Testis (tissue), 2 donors: ENCODE measurements at regions not wholly inside any gene's neighbourhood (a gene's known extent, or its start where the extent isn't known, plus 50 kb on each side); places are given as distances from the start of the nearest gene placed in this dataset.

Source experiments
- DNase-seq: peaks from one replicate; pipeline ENCODE4 v3.0.0-alpha.2; 2019
- H3K27ac ChIP-seq, 2 donors: fragments of 200-600 bp; sonication (generic); one replicate each; pipeline ENCODE4 v1.5.1; 2019
- H3K27me3 ChIP-seq: fragments of 200-600 bp; sonication (generic); one replicate; pipeline ENCODE4 v1.5.1; 2019
- H3K36me3 ChIP-seq: fragments of 200-600 bp; sonication (generic); one replicate; pipeline ENCODE4 v1.5.1; 2017; ENCODE audit warnings: low read depth; ENCODE audit errors: missing control alignments
- H3K4me1 ChIP-seq: fragments of 200-600 bp; sonication (generic); one replicate; pipeline ENCODE4 v1.5.1; 2019
- H3K4me3 ChIP-seq, 2 donors: fragments of 200-600 bp; sonication (generic); one replicate each; pipeline ENCODE4 v1.5.1; 2017 to 2019
- H3K9me3 ChIP-seq: fragments of 200-600 bp; sonication (generic); one replicate; pipeline ENCODE4 v1.5.1; 2017
- POLR2A ChIP-seq: fragments of 450-650 bp; IDR thresholded peaks from one replicate; pipeline ENCODE4 v1.6.1; 2017; ENCODE audit warnings: antibody characterized with exemption, mild to moderate bottlenecking, moderate library complexity
- WGBS, 2 donors: methylation state at CpG; one replicate each; pipeline ENCODE4 v1.1.5; 2018; 5-methylcytosine and 5-hydroxymethylcytosine counted together
- intact Hi-C: fragments of 100-400 bp; cut with DNase I; formaldehyde crosslinking; loops from one replicate; pipeline ENCODE4 v1.15.1; 2023; ENCODE audit warnings: low total_unique reads
- TF ChIP-seq, protein P1 (sequence below), 3 experiments: fragments of 450-650 bp in 2 of 3; fragments of 200-600 bp in 1 of 3; sonication (generic) in 1 of 3; IDR thresholded peaks; one replicate each; pipeline ENCODE4 v1.5.1; 2016 to 2019; ENCODE audit warnings: antibody characterized with exemption in 3 of 3, mild to moderate bottlenecking in 2 of 3, moderate library complexity in 1 of 3

DNA sequence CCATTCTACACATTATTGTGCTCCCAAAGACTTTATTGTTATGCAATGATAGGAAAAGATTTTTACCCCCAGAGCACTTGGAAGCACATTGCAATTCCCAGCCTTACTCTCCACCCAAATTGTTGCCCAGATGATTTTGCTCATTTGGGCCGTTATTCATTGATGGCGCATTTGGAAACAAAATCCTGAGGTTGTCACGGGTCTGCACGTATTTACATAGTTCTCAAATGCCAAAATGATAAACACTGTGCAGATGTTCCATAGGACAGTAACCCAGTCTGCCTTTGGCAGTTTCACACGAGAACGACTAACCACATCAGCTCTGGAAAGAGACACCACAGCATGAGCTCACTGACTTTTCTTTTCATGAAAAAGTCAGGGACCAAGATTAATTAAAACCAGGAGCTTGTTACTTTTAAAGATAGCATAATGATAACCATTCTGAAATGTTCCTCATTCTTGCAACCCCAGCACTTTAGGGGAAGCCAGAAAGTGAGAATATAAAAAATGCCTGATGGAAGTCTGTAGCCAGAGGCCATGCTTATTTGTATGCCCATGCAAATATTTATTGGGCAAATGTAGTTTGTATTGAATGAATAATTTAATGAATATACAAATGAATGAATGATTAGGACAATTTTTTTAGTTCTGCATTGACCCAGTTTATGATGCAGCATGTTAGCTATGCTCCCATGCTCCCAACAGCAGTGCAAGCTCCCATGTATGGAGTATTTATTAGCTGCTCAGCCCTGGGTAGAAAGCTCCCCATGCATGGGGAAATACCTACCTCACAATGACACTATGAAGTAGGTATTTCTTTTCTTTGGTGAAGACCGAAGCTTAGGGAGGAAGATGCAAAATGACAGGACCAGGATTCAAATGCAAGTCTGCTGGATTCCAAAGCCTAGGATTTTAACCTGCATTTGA lies 84.6 kb downstream of the MAIP1 start:
- no peaks in the 10 kb centered on the region for H3K36me3 ChIP-seq
- TF ChIP-seq POLR2A: no peak
- TF ChIP-seq, protein P1, sequence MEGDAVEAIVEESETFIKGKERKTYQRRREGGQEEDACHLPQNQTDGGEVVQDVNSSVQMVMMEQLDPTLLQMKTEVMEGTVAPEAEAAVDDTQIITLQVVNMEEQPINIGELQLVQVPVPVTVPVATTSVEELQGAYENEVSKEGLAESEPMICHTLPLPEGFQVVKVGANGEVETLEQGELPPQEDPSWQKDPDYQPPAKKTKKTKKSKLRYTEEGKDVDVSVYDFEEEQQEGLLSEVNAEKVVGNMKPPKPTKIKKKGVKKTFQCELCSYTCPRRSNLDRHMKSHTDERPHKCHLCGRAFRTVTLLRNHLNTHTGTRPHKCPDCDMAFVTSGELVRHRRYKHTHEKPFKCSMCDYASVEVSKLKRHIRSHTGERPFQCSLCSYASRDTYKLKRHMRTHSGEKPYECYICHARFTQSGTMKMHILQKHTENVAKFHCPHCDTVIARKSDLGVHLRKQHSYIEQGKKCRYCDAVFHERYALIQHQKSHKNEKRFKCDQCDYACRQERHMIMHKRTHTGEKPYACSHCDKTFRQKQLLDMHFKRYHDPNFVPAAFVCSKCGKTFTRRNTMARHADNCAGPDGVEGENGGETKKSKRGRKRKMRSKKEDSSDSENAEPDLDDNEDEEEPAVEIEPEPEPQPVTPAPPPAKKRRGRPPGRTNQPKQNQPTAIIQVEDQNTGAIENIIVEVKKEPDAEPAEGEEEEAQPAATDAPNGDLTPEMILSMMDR (IDR thresholded peaks at IDR 0.05): no peak
- no peak overlapping the region for H3K4me3 ChIP-seq
- no peak overlapping the region for H3K27ac ChIP-seq
- no peaks in the 10 kb centered on the region for H3K4me1 ChIP-seq
- no peaks in the 10 kb centered on the region for H3K9me3 ChIP-seq
- 67% methylated on average over 7 of the region's 7 CpGs for WGBS, 2 donors
- H3K27me3 ChIP-seq: no peaks in the 10 kb centered on the region
- no peak for DNase-seq
- intact Hi-C loops: no loop called here

DNA sequence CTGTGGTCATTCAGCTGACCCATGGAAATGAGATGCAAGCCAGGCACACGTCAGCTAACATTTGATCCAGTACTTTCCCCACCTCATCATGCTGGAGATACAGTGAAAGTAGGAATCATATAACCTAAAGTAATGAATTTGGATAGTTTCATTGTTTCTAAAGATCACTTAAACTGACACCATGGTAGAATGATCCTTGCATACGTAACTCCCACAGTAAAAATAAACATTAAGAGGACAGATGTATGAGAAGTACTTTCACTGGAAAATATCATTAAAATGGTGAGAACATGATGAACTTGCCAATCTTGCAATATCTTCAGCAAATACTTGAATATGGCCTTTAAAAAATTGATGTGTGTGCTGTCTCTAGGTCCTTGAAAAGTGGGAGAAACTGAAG lies 85.4 kb downstream of the MAIP1 start:
- H3K36me3 ChIP-seq: no peaks in the 10 kb centered on the region
- no peaks in the 10 kb centered on the region for H3K27me3 ChIP-seq
- no peak overlapping the region for H3K4me3 ChIP-seq
- TF ChIP-seq, protein P1 (IDR thresholded peaks at IDR 0.05): no peak
- no peak for TF ChIP-seq POLR2A
- H3K27ac ChIP-seq: no peak overlapping the region
- H3K9me3 ChIP-seq: no peaks in the 10 kb centered on the region
- no peaks in the 10 kb centered on the region for H3K4me1 ChIP-seq
- no peak for DNase-seq
- intact Hi-C loops: no loop called here
- 83 to 85% methylated on average over 2 of the region's 2 CpGs for WGBS, 2 donors

DNA sequence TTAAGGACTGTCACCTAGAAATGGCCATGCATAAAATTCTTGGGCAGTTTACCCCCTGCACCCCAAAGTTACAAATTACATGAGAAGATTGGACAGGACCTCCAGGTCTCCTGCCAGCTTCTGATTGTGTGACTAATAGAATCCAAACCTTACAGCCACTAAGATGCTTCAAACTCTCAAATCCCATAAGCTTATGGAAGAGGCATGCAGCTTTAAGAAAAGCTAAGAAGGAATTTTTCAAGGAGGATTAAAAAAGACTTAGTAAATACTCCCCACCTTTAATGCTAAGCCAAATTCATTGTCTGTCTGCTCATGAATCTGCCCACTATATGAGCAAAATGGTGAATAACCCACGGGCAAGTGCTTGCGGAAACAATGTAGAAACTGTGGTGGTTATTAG lies 86.3 kb downstream of the MAIP1 start:
- TF ChIP-seq POLR2A: no peak
- TF ChIP-seq, protein P1 (IDR thresholded peaks at IDR 0.05): no peak
- Histone ChIP-seq H3K9me3 (no peaks in the 10 kb centered on the region), H3K27me3 (no peaks in the 10 kb centered on the region), H3K36me3 (no peaks in the 10 kb centered on the region), H3K4me1 (no peaks in the 10 kb centered on the region), H3K27ac (no peak overlapping the region), H3K4me3 (no peak overlapping the region)
- WGBS, 2 donors: 97 to 98% methylated on average over 2 of the region's 2 CpGs
- intact Hi-C loops: no loop called here
- DNase-seq: no peak

DNA sequence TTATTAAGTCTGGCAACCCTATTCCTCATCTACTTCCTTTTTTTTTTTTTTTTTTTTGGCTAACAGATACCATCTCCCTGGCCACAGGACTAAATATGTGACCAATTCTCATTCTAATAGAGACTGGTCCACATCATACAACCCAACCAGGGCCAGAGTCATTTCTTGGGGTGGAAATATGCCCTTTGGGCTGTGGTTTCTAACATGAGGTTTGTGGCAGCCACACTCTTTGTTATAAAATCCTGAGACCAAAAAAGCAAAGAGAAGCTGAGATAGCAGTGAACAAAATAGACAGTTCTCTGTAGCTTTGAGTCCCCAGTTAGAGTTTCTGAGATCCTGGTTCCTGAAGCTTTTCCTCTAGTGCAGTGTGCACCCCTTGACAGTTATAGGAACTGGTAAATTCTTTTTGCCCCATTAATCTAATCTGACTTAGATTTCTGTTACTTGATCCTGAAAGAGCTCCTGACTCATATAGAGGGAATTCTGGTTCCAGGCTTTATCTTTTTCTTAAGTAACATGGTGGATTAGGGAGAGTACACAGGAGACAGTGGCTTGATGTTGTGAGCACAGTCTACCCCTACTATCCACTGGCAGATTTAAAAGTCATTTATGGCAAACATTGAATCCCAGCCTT lies 86.8 kb downstream of the MAIP1 start:
- H3K4me1 ChIP-seq: no peaks in the 10 kb centered on the region
- TF ChIP-seq, protein P1 (IDR thresholded peaks at IDR 0.05): no peak
- TF ChIP-seq POLR2A: no peak
- no peak overlapping the region for H3K4me3 ChIP-seq
- no peaks in the 10 kb centered on the region for H3K27me3 ChIP-seq
- DNase-seq: no peak
- no peaks in the 10 kb centered on the region for H3K36me3 ChIP-seq
- no peaks in the 10 kb centered on the region for H3K9me3 ChIP-seq
- intact Hi-C loops: no loop called here
- no peak overlapping the region for H3K27ac ChIP-seq
